ENCODE measurements at regions not wholly inside any gene's neighbourhood (a gene's known extent, or its start where the extent isn't known, plus 50 kb on each side); places are given as distances from the start of the nearest gene placed in this dataset.
A peak's percentile ranks its signal among the peaks of the same experiment; 100 is the strongest.

GRCh38 chr2:193251909-193252308 is 1057.2 kb upstream of the TMEFF2 start:
- Histone ChIP-seq H3K4me1 (ENCODE audit: low read length) (no peaks in the 10 kb centered on the region), H3K36me3 (replicated peaks; ENCODE audit: insufficient read depth, low read length) (no peaks in the 10 kb centered on the region), H3K9ac (ENCODE audit: low read length) (no peak overlapping the region), H3K79me2 (ENCODE audit: low read length) (no peaks in the 10 kb centered on the region), H2AFZ (ENCODE audit: low read length) (no peak overlapping the region), H3K27me3 (replicated peaks; ENCODE audit: insufficient read depth, low read length) (no peaks in the 10 kb centered on the region), H3K4me3 (ENCODE audit: low read length) (no peak overlapping the region), H3F3A (ENCODE audit: insufficient read depth, low read length) (no peaks in the 10 kb centered on the region), H3K9me2 (replicated peaks; ENCODE audit: insufficient read depth, low read length) (no peaks in the 10 kb centered on the region), H3K9me3 (replicated peaks; ENCODE audit: insufficient read depth, low read length) (no peaks in the 10 kb centered on the region), H4K20me1 (ENCODE audit: insufficient read depth, low read length) (no peaks in the 10 kb centered on the region), H3K4me2 (ENCODE audit: low read depth, low read length) (no peak overlapping the region), H3K27ac (ENCODE audit: low read length) (no peak overlapping the region)
- TF ChIP-seq EZH2 (optimal IDR thresholded peaks at IDR 0.05; ENCODE audit: low read depth, low read length) (no peak), EZH2phosphoT487 (IDR thresholded peaks at IDR 0.05; ENCODE audit: low read length) (no peak)
- TF ChIP-seq, protein P1, sequence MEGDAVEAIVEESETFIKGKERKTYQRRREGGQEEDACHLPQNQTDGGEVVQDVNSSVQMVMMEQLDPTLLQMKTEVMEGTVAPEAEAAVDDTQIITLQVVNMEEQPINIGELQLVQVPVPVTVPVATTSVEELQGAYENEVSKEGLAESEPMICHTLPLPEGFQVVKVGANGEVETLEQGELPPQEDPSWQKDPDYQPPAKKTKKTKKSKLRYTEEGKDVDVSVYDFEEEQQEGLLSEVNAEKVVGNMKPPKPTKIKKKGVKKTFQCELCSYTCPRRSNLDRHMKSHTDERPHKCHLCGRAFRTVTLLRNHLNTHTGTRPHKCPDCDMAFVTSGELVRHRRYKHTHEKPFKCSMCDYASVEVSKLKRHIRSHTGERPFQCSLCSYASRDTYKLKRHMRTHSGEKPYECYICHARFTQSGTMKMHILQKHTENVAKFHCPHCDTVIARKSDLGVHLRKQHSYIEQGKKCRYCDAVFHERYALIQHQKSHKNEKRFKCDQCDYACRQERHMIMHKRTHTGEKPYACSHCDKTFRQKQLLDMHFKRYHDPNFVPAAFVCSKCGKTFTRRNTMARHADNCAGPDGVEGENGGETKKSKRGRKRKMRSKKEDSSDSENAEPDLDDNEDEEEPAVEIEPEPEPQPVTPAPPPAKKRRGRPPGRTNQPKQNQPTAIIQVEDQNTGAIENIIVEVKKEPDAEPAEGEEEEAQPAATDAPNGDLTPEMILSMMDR (IDR thresholded peaks at IDR 0.05; ENCODE audit: low read length) = no peak
- DNase-seq = no peak

GRCh38 chr2:193250389-193250788 is 1055.7 kb upstream of the TMEFF2 start:
- no peak overlapping the region for H3K4me3 ChIP-seq (ENCODE audit: low read length)
- no peak for DNase-seq
- H3K9me3 ChIP-seq (replicated peaks; ENCODE audit: insufficient read depth, low read length) = no peaks in the 10 kb centered on the region
- H2AFZ ChIP-seq (ENCODE audit: low read length) = no peak overlapping the region
- H3K36me3 ChIP-seq (replicated peaks; ENCODE audit: insufficient read depth, low read length) = no peaks in the 10 kb centered on the region
- no peak for TF ChIP-seq EZH2phosphoT487 (IDR thresholded peaks at IDR 0.05; ENCODE audit: low read length)
- TF ChIP-seq, protein P1 (IDR thresholded peaks at IDR 0.05; ENCODE audit: low read length) = no peak
- no peak for TF ChIP-seq EZH2 (optimal IDR thresholded peaks at IDR 0.05; ENCODE audit: low read depth, low read length)
- no peaks in the 10 kb centered on the region for H3K27me3 ChIP-seq (replicated peaks; ENCODE audit: insufficient read depth, low read length)
- no peak overlapping the region for H3K9ac ChIP-seq (ENCODE audit: low read length)
- no peaks in the 10 kb centered on the region for H3K79me2 ChIP-seq (ENCODE audit: low read length)
- H3K4me1 ChIP-seq (ENCODE audit: low read length) = no peaks in the 10 kb centered on the region
- H4K20me1 ChIP-seq (ENCODE audit: insufficient read depth, low read length) = no peaks in the 10 kb centered on the region
- no peaks in the 10 kb centered on the region for H3F3A ChIP-seq (ENCODE audit: insufficient read depth, low read length)
- H3K27ac ChIP-seq (ENCODE audit: low read length) = no peak overlapping the region
- no peak overlapping the region for H3K4me2 ChIP-seq (ENCODE audit: low read depth, low read length)
- no peaks in the 10 kb centered on the region for H3K9me2 ChIP-seq (replicated peaks; ENCODE audit: insufficient read depth, low read length)

DNA sequence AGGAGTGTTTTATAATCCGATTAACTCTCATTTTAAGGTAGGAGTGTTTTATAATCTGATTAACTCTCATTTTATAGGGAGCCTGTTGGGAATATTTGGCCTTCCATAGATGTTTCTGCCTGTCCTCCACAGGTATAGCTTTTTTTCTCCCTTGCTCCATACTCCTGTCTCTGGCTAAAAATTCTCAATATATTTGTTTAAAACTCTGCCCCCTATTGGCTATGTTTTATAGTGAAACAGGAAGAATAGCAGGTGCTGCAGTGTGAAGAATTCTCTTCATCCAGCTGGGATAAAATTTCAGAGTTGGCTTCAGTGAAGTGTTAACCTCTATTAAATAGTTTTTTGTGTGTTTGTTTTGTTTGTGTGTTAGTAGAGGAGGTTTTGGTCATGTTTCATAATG is 1046.0 kb upstream of the TMEFF2 start:
- Histone ChIP-seq H3K4me3 (ENCODE audit: low read length) (no peak overlapping the region), H3K4me1 (ENCODE audit: low read length) (no peaks in the 10 kb centered on the region), H3K27ac (ENCODE audit: low read length) (no peak overlapping the region), H3K4me2 (ENCODE audit: low read depth, low read length) (no peak overlapping the region), H3F3A (ENCODE audit: insufficient read depth, low read length) (no peaks in the 10 kb centered on the region), H3K9me2 (replicated peaks; ENCODE audit: insufficient read depth, low read length) (no peaks in the 10 kb centered on the region), H4K20me1 (ENCODE audit: insufficient read depth, low read length) (no peaks in the 10 kb centered on the region), H3K79me2 (ENCODE audit: low read length) (no peaks in the 10 kb centered on the region), H3K27me3 (replicated peaks; ENCODE audit: insufficient read depth, low read length) (no peaks in the 10 kb centered on the region), H2AFZ (ENCODE audit: low read length) (no peak overlapping the region), H3K9me3 (replicated peaks; ENCODE audit: insufficient read depth, low read length) (no peaks in the 10 kb centered on the region), H3K9ac (ENCODE audit: low read length) (no peak overlapping the region), H3K36me3 (replicated peaks; ENCODE audit: insufficient read depth, low read length) (no peaks in the 10 kb centered on the region)
- no peak for TF ChIP-seq EZH2phosphoT487 (IDR thresholded peaks at IDR 0.05; ENCODE audit: low read length)
- TF ChIP-seq, protein P1 (IDR thresholded peaks at IDR 0.05; ENCODE audit: low read length) = peak; percentile 35
- DNase-seq = peak; percentile 23
